ENCODE measurements at regions not wholly inside any gene's neighbourhood (a gene's known extent, or its start where the extent isn't known, plus 50 kb on each side); places are given as distances from the start of the nearest gene placed in this dataset.
A peak's percentile ranks its signal among the peaks of the same experiment; 100 is the strongest.

DNA sequence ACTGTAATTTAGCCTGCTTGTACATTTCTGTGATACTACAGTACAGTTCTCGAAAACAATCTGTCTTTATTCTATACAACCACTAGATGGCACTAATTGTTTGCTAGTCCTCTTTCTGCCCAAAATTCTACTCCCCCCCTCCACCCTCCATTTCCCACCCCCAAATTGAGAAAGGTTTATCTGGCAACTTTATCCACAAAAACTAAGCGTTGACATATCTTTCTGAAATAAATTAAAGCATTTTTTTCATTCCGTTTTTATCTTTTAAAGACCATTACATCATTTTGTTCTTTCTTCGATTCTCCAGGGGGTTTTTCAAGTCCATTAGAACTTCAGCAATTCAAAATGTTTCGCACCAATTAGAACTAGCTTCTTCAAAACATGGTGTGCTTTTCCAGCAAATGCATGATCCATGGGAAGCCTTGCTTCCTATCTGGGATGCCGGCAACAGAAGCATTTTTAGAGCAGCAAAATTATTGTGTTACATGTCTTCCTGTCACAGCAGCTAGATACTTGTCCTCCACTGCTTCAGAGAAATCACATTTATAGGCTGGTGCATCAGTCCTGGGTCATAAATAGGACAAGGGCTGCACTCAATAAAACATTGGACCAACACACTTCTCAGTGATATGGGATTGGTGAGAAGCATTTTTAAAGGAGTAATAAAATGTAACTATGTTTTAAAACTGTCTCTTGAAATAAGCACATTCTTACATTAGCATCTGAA is 241.3 kb downstream of the PAX3 start:
- intact Hi-C loops (cut with micrococcal nuclease; ENCODE audit: unreplicated experiment): loop anchor here (1.0 kb wide), 2 partner anchors 504 to 556 kb away; no protein-coding TSS in a partner anchor

DNA sequence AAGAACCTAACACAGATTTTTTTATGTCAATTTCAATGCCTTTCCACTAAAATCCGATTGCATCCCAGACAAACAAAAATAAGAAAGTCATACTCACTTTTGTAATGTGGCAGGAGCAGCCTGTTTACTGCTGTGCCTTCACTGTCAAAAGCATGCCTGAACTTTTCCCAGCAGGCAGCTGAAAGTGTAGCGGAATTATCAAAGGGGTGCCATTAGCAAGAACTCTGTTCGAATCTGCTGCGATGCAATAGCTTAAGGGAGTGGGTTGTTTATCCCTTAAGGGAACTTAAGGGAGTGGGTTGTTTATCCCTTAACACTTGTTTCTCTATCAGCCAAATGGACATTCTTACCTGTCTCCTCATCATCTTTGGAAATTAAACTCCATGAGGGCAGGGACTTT is 243.5 kb downstream of the PAX3 start:
- CTCF ChIA-PET (ENCODE audit: low intra/inter-chr PET ratio, low total read pairs): no interaction called here
- intact Hi-C loops (cut with micrococcal nuclease; ENCODE audit: unreplicated experiment) (no loop called here), in situ Hi-C loops (cut with HindIII; ENCODE audit: extremely low pct_ligation_motif_present, low pct_unique_long_range_greater_than_20kb) (no loop called here)
- TF ChIP-seq XBP1 (CRISPR knock-in tag; IDR thresholded peaks at IDR 0.05) (no peak), MXD3 (CRISPR knock-in tag; IDR thresholded peaks at IDR 0.05) (no peak), NFE2 (CRISPR knock-in tag; IDR thresholded peaks at IDR 0.05) (no peak), MAFG (CRISPR knock-in tag; IDR thresholded peaks at IDR 0.05) (no peak), ARNTL (CRISPR knock-in tag; IDR thresholded peaks at IDR 0.05) (no peak), ZSCAN30 (CRISPR knock-in tag; IDR thresholded peaks at IDR 0.05) (no peak), ZNF44 (CRISPR knock-in tag; IDR thresholded peaks at IDR 0.05) (no peak), MAFK (conservative IDR thresholded peaks at IDR 0.05 in 1 of 2, IDR thresholded peaks at IDR 0.05 in 1 of 2; ENCODE audit: low read length in 2 of 2) (no peak), IRF2 (CRISPR knock-in tag; IDR thresholded peaks at IDR 0.05) (no peak), POGZ (CRISPR knock-in tag; IDR thresholded peaks at IDR 0.05) (no peak), NKX3-1 (CRISPR knock-in tag; IDR thresholded peaks at IDR 0.05) (no peak)
- TF ChIP-seq, protein P1, sequence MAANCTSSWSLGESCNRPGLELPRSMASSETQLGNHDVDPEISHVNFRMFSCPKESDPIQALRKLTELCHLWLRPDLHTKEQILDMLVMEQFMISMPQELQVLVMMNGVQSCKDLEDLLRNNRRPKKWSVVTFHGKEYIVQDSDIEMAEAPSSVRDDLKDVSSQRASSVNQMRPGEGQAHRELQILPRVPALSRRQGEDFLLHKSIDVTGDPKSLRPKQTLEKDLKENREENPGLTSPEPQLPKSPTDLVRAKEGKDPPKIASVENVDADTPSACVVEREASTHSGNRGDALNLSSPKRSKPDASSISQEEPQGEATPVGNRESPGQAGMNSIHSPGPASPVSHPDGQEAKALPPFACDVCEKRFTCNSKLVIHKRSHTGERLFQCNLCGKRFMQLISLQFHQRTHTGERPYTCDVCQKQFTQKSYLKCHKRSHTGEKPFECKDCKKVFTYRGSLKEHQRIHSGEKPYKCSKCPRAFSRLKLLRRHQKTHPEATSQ (CRISPR knock-in tag; IDR thresholded peaks at IDR 0.05; ENCODE audit: borderline replicate concordance): no peak

More for the DNA sequence above, 241.3 kb downstream of the PAX3 start:
- FAIRE-seq (peak; percentile 63), DNase-seq (ENCODE audit: low spot score) (no peak), ATAC-seq (peak; percentile 50; the same call in 2 of the 3 replicates)
- Histone ChIP-seq H3K27ac (ENCODE audit: extremely low read length, insufficient read depth, low read length) (no peak overlapping the region), H3K9ac (ENCODE audit: insufficient read depth, low read depth, low read length) (no peak overlapping the region), H2AFZ (ENCODE audit: low read length) (no peak overlapping the region), H3K79me2 (ENCODE audit: insufficient read depth, low read length) (no peaks in the 10 kb centered on the region), H3K4me2 (ENCODE audit: low read depth, low read length) (no peak overlapping the region), H3K4me1 (ENCODE audit: insufficient read depth, low read length) (no peaks in the 10 kb centered on the region), H3K9me3 (ENCODE audit: low read length) (no peaks in the 10 kb centered on the region), H3K27me3 (ENCODE audit: control insufficient read depth in 1 of 2, insufficient read depth in 2 of 2, low read length in 2 of 2) (peaks cover 0 to 17% of the 10 kb centered on the region in 2 experiments; a peak in 2 of 5 replicates), H3K36me3 (replicated peaks in 1 of 2; ENCODE audit: control insufficient read depth in 1 of 2, insufficient read depth in 2 of 2, low read length in 2 of 2) (no peaks in the 10 kb centered on the region), H4K20me1 (ENCODE audit: insufficient read depth, low read length) (no peaks in the 10 kb centered on the region), H3K4me3 (replicated peaks in 1 of 3; ENCODE audit: insufficient read depth in 1 of 3, low read depth in 2 of 3, low read length in 3 of 3) (no peak overlapping the region)
- WGBS (ENCODE audit: low lambda C conversion rate): 12% methylated on average over 6 of the region's 6 CpGs
- ChIA-PET CTCF (ENCODE audit: low intra/inter-chr PET ratio, low total read pairs) (interaction anchor here (0.6 to 1.9 kb wide), 3 partner anchors 378 to 556 kb away, joined by 3 to 17 read pairs (median 6); no protein-coding TSS in a partner anchor), POLR2A (no interaction called here)
- peak; percentile 94 for TF ChIP-seq HNRNPK (IDR thresholded peaks at IDR 0.05; ENCODE audit: low read depth, low read length, poor library complexity, severe bottlenecking)
- TF ChIP-seq RAD21 (CRISPR knock-in tag; IDR thresholded peaks at IDR 0.05): peak; percentile 22; the same call in 1 of the 2 replicates
- TF ChIP-seq RXRA (CRISPR knock-in tag; IDR thresholded peaks at IDR 0.05): no peak
- TF ChIP-seq STAG1 (CRISPR knock-in tag; IDR thresholded peaks at IDR 0.05): peak; percentile 75
- TF ChIP-seq, protein P2, sequence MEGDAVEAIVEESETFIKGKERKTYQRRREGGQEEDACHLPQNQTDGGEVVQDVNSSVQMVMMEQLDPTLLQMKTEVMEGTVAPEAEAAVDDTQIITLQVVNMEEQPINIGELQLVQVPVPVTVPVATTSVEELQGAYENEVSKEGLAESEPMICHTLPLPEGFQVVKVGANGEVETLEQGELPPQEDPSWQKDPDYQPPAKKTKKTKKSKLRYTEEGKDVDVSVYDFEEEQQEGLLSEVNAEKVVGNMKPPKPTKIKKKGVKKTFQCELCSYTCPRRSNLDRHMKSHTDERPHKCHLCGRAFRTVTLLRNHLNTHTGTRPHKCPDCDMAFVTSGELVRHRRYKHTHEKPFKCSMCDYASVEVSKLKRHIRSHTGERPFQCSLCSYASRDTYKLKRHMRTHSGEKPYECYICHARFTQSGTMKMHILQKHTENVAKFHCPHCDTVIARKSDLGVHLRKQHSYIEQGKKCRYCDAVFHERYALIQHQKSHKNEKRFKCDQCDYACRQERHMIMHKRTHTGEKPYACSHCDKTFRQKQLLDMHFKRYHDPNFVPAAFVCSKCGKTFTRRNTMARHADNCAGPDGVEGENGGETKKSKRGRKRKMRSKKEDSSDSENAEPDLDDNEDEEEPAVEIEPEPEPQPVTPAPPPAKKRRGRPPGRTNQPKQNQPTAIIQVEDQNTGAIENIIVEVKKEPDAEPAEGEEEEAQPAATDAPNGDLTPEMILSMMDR (CRISPR knock-in tag; IDR thresholded peaks at IDR 0.05): peak; percentile 70
- in situ Hi-C loops (cut with HindIII; ENCODE audit: extremely low pct_ligation_motif_present, low pct_unique_long_range_greater_than_20kb): no loop called here
- BruUV-seq (replicated peaks): no TSS peak

More for the DNA sequence above, 243.5 kb downstream of the PAX3 start:
- no peaks in the 10 kb centered on the region for H4K20me1 ChIP-seq (ENCODE audit: insufficient read depth, low read length)
- H3K9me3 ChIP-seq (ENCODE audit: low read length): no peaks in the 10 kb centered on the region
- no peak overlapping the region for H2AFZ ChIP-seq (ENCODE audit: low read length)
- H3K27ac ChIP-seq (ENCODE audit: extremely low read length, insufficient read depth, low read length): no peak overlapping the region
- no peaks in the 10 kb centered on the region for H3K4me1 ChIP-seq (ENCODE audit: insufficient read depth, low read length)
- no peaks in the 10 kb centered on the region for H3K79me2 ChIP-seq (ENCODE audit: insufficient read depth, low read length)
- ATAC-seq: no peak
- no peak for DNase-seq (ENCODE audit: low spot score)
- no peak overlapping the region for H3K9ac ChIP-seq (ENCODE audit: insufficient read depth, low read depth, low read length)
- POLR2A ChIA-PET: no interaction called here
- BruUV-seq (replicated peaks): no TSS peak
- no peaks in the 10 kb centered on the region for H3K36me3 ChIP-seq (replicated peaks in 1 of 2; ENCODE audit: control insufficient read depth in 1 of 2, insufficient read depth in 2 of 2, low read length in 2 of 2)
- H3K4me3 ChIP-seq (replicated peaks in 1 of 3; ENCODE audit: insufficient read depth in 1 of 3, low read depth in 2 of 3, low read length in 3 of 3): no peak overlapping the region
- peaks cover 0 to 11% of the 10 kb centered on the region in 2 experiments; a peak in 2 of 5 replicates for H3K27me3 ChIP-seq (ENCODE audit: control insufficient read depth in 1 of 2, insufficient read depth in 2 of 2, low read length in 2 of 2)
- no peak for FAIRE-seq
- no peak overlapping the region for H3K4me2 ChIP-seq (ENCODE audit: low read depth, low read length)
- 2% methylated on average over 4 of the region's 4 CpGs for WGBS (ENCODE audit: low lambda C conversion rate)

Data from HepG2 (cell line).